HG03064 (cell line): ENCODE measurements at regions not wholly inside any gene's neighbourhood (a gene's known extent, or its start where the extent isn't known, plus 50 kb on each side); places are given as distances from the start of the nearest gene placed in this dataset.
"Not testable (repeated sequence)": the region's sequence is repeated elsewhere in the genome, so short reads cannot be mapped to it uniquely, and the experiment has no call there.

Source experiments
- ATAC-seq: cut with Tn5 transposase; IDR thresholded peaks from one replicate; pipeline ENCODE4 v1.9.1; 2021; ENCODE audit warnings: low read depth; ENCODE audit not compliant: unreplicated experiment

DNA sequence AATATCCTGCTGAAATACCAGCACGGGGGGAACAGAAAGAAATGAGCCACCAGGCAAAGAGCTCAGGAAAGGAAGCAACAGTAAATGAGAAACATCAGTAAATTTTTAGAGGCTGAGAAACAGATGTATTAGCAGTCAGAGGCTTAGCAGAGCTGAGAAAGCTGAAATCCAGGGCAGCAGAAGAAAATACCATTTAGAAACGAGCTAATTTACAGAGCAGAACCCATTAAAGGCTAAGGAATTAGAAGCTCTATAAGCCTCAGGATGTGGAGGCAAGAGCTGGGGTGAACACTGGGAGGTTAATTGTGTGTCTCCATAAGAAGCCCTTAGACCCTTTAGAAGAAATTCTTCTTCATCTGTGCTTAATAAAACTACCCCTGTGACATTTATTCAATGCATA, 178.6 kb upstream of the RGS17 start:
- ATAC-seq: no peak

DNA sequence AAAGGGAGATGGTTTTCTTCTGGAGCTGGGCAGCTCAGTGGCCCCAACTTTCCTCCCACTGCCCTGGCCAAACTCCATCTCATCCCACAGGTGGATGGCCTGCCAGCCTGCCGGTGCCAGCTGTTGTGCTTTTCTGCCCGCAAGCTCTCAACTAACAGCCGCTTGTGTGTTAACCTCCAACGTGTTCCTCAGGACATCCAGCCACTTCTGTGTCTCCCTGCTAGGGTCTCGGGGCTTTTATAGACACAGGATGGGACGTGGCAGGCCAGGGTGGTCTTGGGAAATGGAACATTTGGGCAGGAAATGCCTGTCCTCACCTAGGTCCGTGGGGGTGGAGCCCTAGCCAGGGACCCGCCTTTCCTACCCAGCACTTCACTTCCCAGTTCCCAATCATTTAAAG, 171.1 kb upstream of the RGS17 start:
- ATAC-seq: no peak

GRCh38 chr6:153301602-153302001, 170.5 kb upstream of the RGS17 start:
- no peak for ATAC-seq

- ATAC-seq: not testable (repeated sequence)
Observed at GRCh38 chr6:153282456-153282855, 151.4 kb upstream of the RGS17 start.

- no peak for ATAC-seq
Observed at GRCh38 chr6:153275997-153276396, 144.9 kb upstream of the RGS17 start.

GRCh38 chr6:153272201-153272980, 141.3 kb upstream of the RGS17 start:
- ATAC-seq: no peak

DNA sequence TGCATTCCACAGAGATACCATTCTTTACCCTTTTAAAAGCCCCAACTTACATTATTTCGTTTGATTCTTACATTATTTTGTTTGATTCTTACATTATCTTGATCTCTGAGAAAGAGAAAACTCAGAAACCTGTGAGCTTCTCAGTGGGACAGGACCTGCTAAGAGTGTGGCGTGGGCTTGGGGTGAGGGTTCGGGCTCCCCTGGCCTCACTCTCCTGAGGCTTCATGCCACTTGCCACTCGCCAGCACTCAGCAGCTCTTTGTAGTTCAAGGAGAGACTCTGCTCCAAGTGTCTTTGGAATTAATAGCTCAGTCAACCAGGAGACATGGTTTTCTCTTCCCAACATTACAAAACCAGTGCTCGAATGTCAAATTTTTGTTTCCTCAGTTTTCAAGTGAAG, 132.4 kb upstream of the RGS17 start:
- ATAC-seq: no peak

DNA sequence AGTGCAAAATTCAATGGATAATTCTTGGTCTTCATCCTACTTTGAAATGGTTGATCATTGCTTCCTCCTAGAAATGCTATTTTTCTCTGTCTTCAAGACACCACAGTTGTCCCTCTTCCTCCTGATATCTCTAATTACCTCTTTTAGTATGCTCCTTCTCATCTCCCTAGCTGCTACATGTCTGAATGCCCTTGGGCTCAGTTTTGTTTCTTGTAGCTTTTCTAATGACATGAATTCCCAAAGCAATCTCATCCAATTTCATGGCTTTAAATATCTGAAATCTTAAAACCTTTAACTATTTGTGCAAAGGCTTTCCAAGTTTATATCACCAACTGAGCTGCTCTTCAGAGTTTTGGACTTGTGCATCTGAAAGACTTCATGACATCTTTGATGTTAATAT, 120.2 kb upstream of the RGS17 start:
- ATAC-seq: no peak

DNA sequence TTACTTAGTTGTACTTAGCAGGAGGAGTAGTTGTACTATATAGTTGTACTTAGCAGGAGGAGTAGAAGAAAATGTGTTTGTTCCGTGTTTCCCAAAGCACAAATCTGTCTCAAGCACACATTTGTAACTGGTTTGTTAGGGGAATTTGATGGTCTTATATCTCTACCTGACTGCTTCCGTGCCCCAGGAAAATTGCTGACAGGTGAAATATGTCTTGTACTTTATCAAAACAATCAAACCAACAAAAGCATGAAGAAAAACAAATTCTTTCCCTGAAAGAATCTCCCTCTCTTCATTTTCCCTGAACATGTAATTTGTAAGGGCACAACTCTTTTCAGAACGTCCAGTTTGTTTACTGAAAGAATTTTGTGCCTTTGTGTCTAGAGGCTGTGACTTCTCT, 106.6 kb upstream of the RGS17 start:
- no peak for ATAC-seq

GRCh38 chr6:153231048-153231646, 100.1 kb upstream of the RGS17 start:
- ATAC-seq: no peak

DNA sequence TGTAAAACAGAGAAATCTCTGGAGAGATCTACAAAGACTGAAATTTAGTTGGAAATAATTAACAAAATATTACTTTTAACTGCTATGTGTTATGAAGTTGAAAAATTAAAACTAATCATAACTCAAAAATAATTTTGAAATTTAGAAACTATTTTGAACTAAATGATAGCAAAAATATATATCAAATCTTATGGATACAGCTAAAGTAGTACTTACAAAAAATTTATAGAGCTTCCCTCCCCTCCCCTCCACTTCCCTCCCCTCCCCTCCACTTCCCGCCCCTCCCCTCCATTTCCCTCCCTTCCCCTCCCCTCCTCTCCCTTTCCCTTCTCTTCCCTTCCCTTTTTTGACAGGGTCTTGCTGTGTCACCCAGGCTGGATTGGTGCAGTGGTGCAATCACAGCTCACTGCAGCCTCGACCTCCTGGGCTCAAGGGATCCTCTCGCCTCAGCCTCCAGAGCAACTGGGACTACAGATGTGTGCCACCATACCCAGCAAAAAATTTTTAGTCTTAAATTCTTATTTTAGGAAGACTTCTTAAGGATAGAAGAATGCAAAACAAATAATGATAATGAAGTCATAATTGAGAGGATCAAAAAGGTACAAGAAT, 87.2 kb upstream of the RGS17 start:
- ATAC-seq: no peak

- ATAC-seq: no peak
Observed at GRCh38 chr6:153216789-153217188, 85.7 kb upstream of the RGS17 start.

DNA sequence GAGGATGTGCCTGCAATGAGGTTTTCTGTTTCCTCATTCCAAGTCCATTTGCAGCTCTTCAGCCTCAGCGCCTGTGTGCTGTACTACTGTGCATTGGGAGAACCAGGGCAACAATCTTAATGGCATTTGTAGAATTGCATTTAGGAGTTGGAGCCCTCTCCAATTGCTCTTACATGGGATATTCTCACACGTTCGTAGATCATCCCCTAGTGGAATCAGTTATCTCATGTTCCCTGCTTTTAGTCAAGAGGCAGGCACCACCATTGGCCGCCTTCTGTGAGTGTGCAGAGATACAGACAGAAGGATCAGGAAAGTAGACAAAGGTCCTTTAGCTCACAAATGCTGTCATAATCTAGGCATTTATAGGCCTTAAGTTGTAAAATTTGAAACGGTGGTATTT, 84.2 kb upstream of the RGS17 start:
- ATAC-seq: no peak

- no peak for ATAC-seq
Observed at GRCh38 chr6:153214436-153214835, 83.4 kb upstream of the RGS17 start.

- ATAC-seq: peak; percentile 87
Observed at GRCh38 chr6:153210083-153210482, 79.0 kb upstream of the RGS17 start.

DNA sequence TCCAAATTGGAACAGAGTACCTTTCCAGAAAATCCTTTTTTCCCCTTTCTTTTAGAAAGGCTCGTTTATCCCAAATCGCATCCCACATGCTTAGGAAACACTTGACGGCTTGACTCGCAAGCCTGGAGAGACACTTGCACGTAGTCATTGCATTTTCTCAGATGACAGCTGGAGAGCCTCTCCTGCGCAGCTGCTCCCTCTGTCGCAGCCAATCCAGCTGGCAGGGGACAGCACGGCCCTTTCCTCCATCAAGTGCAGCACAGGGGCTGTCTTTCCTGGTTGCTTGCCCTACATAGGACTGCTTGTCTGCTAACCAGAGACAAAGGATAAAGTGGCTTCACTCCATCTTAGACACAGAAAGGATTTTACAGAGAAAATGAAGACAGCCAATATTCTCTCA, 77.6 kb upstream of the RGS17 start:
- ATAC-seq: no peak

GRCh38 chr6:153207617-153208016, 76.5 kb upstream of the RGS17 start:
- no peak for ATAC-seq

DNA sequence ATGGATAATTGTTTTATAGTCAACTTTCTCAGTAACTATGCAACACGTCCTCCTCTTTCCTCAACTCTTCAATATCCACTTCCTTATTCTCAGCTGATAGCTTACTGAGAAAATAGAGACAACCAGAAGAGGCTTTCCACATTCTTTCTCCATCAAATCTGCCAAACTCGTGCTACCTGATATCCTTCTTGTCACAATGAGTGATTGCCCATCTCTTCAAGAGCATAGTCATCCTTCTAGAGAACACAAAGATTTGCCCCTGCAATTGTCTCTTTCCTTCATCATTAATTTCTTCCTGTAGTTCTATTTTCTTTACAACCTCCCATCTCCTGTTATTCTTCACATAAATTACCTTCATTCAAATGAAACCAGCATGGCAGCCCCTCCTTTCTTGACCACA, 75.9 kb upstream of the RGS17 start:
- no peak for ATAC-seq

- no peak for ATAC-seq
Observed at GRCh38 chr6:153192943-153193885, 62.1 kb upstream of the RGS17 start.

GRCh38 chr6:153183925-153184324, 52.8 kb upstream of the RGS17 start:
- no peak for ATAC-seq
